Ovary (tissue), 7 donors: ENCODE measurements at regions not wholly inside any gene's neighbourhood (a gene's known extent, or its start where the extent isn't known, plus 50 kb on each side); places are given as distances from the start of the nearest gene placed in this dataset.

Experiments used
- DNase-seq, 5 donors: peaks; one replicate each; pipeline ENCODE4 v3.0.0-alpha.2; 2019 to 2020
- H3K27ac ChIP-seq, 2 donors: fragments of 200-600 bp; one replicate each; pipeline versions ENCODE4 v1.5.1 to v1.8.0; 2019 to 2022
- H3K27me3 ChIP-seq: fragments of 200-600 bp; one replicate; pipeline ENCODE4 v1.8.0; 2022
- H3K36me3 ChIP-seq: fragments of 200-600 bp; sonication (generic); one replicate; pipeline ENCODE4 v1.5.1; 2019
- H3K4me1 ChIP-seq: one replicate; pipeline ENCODE4 v1.8.1; 2013; ENCODE audit warnings: mild to moderate bottlenecking, moderate library complexity; ENCODE audit not compliant: insufficient read depth
- H3K4me3 ChIP-seq: fragments of 200-600 bp; sonication (generic); one replicate; pipeline ENCODE4 v1.5.1; 2017
- H3K9me3 ChIP-seq, 2 donors: fragments of 200-600 bp in 1 of 2; sonication (generic) in 1 of 2; one replicate each; pipeline versions ENCODE4 v1.5.1 to v1.8.1; 2013 to 2019; ENCODE audit warnings: mild to moderate bottlenecking in 1 of 2, moderate library complexity in 1 of 2
- EP300 ChIP-seq: sonication (generic); formaldehyde crosslinking; IDR thresholded peaks from one replicate; pipeline ENCODE4 v1.6.1; 2017; ENCODE audit warnings: antibody characterized with exemption
- POLR2A ChIP-seq: fragments of 450-650 bp; IDR thresholded peaks from one replicate; pipeline ENCODE4 v1.6.1; 2017; ENCODE audit warnings: antibody characterized with exemption, mild to moderate bottlenecking, moderate library complexity
- WGBS, 3 donors: extraction: QIAGEN DNeasy Blood & Tissue Kit in 1 of 3; methylation state at CpG; one replicate each; pipeline versions ENCODE4 v1.1.5 to v1.1.7; 2013 to 2017; 5-methylcytosine and 5-hydroxymethylcytosine counted together
- intact Hi-C, 4 donors: fragments of 100-400 bp; cut with DNase I; formaldehyde crosslinking; loops; one replicate each; pipeline versions ENCODE4 v1.11.0 to v1.15.1; 2022 to 2023
- TF ChIP-seq, protein P1 (sequence below), 3 donors: fragments of 450-650 bp in 2 of 3; fragments of 200-600 bp in 1 of 3; IDR thresholded peaks; one replicate each; pipeline versions ENCODE4 v1.5.1 to v1.8.0; 2016 to 2022; ENCODE audit warnings: antibody characterized with exemption in 3 of 3, mild to moderate bottlenecking in 1 of 3
- donor health status: DM: no; HTN: no; CAD: no; lungs with moderate emphysema.
- donor health status: DM: no; HTN: no; CAD: no.
- donor health status: Bipolar disorder and iron deficiency.
- donor health status: DM: no; HTN: no; CAD: no.
- donor health status: DM: yes; HTN: yes; CAD: no.

DNA sequence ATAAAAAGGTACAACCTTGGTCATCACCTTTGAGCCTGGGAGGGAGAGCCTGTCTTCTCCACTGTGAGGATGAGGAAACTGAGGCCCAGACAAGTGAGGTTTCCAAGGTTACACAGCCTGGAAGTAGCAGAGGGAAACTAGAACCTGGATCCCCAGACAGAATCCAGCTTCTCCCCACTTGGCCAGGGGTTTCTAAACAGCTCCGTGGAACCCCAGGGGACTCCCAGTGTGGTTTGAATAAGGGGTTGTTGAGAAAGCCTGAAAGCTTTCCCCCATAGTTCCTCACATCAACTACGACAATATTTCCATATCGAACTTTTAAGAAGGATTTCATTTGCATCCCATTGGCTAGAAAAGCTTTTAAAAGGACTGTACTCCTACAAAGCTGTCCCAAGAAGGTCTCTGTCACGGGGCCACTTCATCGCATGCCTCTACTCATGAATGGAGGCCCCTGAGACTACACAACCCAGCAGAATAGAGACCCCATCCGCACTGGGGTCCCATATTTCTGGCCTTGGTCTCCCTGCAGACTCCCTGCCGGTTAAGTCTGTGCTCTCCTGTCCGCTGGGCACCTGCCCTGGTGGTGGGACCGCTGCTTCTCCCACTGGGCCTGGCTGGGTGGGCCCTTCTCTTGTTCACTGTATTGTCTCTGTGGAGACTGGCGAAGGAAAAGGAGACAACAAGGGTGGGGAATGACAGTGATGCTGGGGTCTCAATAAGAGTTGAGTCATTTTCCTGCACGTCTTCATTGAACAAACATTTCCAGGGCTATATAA is 178.5 kb downstream of the SMAD6 start:
- H3K9me3 ChIP-seq = no peaks in the 10 kb centered on the region
- H3K36me3 ChIP-seq = no peaks in the 10 kb centered on the region
- intact Hi-C loops = no loop called here
- WGBS, 3 donors = 93 to 96% (median 94%) methylated on average over 11 of the region's 11 CpGs
- peaks cover 5% of the 10 kb centered on the region for H3K4me1 ChIP-seq
- H3K4me3 ChIP-seq = no peak overlapping the region
- H3K27ac ChIP-seq = no peak overlapping the region
- no peaks in the 10 kb centered on the region for H3K27me3 ChIP-seq
- no peak for DNase-seq
- no peak for TF ChIP-seq EP300
- TF ChIP-seq, protein P1, sequence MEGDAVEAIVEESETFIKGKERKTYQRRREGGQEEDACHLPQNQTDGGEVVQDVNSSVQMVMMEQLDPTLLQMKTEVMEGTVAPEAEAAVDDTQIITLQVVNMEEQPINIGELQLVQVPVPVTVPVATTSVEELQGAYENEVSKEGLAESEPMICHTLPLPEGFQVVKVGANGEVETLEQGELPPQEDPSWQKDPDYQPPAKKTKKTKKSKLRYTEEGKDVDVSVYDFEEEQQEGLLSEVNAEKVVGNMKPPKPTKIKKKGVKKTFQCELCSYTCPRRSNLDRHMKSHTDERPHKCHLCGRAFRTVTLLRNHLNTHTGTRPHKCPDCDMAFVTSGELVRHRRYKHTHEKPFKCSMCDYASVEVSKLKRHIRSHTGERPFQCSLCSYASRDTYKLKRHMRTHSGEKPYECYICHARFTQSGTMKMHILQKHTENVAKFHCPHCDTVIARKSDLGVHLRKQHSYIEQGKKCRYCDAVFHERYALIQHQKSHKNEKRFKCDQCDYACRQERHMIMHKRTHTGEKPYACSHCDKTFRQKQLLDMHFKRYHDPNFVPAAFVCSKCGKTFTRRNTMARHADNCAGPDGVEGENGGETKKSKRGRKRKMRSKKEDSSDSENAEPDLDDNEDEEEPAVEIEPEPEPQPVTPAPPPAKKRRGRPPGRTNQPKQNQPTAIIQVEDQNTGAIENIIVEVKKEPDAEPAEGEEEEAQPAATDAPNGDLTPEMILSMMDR (IDR thresholded peaks at IDR 0.05) = no peak
- no peak for TF ChIP-seq POLR2A

DNA sequence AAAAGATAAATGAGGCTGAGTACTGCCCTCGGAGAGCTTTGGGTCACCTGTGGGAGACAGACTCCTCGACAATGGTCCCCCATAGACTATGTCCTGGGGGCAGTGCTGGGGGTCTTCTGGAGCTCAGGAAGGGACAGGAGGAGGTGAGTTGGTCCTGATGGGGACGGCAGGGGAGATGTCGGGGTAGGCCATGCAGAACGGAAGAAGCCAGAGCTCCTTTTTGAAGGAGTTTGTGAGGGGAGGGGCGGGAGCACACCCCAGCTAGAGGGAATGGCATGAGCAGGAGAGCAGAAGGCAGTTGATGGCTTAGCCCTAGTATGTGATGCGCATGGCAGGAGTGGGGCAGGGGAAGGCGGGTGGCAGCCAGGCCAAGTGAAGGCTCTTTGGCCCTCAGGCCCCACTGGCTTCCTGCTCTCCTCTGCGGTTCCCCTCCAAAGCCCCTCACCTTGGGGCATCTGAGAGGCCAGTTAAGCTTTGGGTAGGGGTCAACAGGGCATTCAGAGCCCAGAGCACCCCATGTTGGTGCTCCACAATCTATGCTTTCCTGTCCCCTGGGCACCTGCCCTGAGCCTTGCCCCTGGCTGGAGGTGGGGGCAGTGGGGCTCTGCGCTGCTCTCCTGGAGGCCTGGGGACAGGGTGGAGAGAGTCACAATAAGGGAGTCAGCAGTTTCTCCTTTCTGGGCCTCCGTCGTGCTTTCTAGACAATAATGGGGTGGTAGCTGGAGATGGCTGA is 179.3 kb downstream of the SMAD6 start:
- H3K27ac ChIP-seq = no peak overlapping the region
- 93 to 98% (median 96%) methylated on average over 12 of the region's 12 CpGs for WGBS, 3 donors
- no peaks in the 10 kb centered on the region for H3K36me3 ChIP-seq
- H3K27me3 ChIP-seq = no peaks in the 10 kb centered on the region
- no peaks in the 10 kb centered on the region for H3K9me3 ChIP-seq
- TF ChIP-seq POLR2A (no peak), EP300 (no peak)
- TF ChIP-seq, protein P1 (IDR thresholded peaks at IDR 0.05) = no peak
- H3K4me1 ChIP-seq = peaks cover 5% of the 10 kb centered on the region
- H3K4me3 ChIP-seq = no peak overlapping the region
- DNase-seq = no peak
- intact Hi-C loops = no loop called here

DNA sequence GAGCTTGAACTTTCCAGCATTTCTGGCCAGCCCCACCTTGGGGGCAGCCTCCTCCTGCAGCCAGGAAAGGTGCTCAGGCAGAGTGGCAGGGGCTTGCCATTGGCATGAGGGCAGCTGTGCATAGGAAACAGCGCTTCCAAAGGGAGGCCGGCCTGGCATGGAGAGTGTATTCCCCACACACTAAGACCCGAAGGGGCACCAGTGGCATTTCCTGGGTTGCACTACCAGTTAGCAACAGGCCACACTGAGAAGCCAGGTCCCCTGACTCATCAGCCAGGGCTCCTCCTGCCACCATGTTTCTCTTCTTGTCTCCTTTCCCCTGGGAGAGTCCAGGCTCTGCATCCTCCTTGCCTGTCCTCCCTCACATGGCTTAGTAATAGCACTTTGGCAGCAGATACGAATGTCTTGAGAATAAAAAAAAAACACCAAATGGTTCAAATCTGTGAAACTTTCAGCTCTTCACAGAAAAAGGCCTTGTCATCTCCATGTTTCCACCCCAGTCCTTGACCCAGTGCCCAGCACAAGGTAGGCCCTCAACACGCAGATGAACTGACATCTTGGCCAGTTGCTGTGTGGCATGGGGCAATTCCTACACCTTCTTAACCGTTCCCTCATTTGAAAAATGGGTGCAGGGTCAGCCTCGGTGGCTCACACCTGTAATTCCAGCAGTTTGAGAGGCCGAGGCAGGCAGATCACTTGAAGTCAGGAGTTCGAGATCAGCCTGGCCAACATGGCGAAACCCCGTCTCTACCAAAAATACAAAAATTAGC is 180.4 kb downstream of the SMAD6 start:
- no peak for DNase-seq
- H3K4me1 ChIP-seq = peaks cover 5% of the 10 kb centered on the region
- H3K36me3 ChIP-seq = no peaks in the 10 kb centered on the region
- H3K9me3 ChIP-seq = no peaks in the 10 kb centered on the region
- TF ChIP-seq, protein P1 (IDR thresholded peaks at IDR 0.05) = no peak
- TF ChIP-seq POLR2A (no peak), EP300 (no peak)
- intact Hi-C loops = no loop called here
- WGBS, 3 donors = 62 to 73% (median 68%) methylated on average over 11 of the region's 11 CpGs
- H3K27me3 ChIP-seq = no peaks in the 10 kb centered on the region
- H3K4me3 ChIP-seq = no peak overlapping the region
- no peak overlapping the region for H3K27ac ChIP-seq

DNA sequence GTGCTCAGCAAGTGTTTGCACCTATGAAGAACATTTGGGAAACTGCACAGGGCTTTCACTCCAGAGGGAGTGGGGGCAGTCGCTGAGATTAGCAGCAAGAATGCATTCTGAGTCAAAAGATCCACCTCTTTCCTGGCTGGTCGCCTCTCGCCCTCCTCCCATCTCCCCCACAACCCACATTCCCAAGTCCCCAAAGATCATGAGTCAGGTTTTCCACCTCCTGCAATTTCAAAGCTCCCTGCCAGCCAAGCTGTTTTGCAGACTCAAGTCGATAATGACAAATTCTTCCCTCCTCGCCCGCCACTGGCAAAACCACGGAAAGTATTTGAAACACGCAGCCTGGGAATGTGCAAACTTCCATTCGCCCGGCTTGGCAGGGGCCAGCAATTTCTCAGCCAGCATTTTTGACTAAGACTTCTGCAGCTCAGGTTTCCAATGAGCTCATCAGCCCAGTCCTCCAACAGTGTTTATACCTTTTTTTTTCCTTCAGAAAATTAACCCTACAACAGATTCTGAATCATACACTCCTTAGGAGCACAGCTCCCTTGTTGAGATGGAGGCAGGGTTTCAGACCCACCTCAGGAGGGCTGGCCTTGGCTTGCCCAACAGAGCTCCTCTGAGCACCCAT is 181.4 kb downstream of the SMAD6 start:
- Histone ChIP-seq H3K9me3 (no peaks in the 10 kb centered on the region), H3K27me3 (no peaks in the 10 kb centered on the region), H3K27ac (peak overlapping the region in 1 of 2 donors; percentile 50), H3K4me3 (no peak overlapping the region), H3K4me1 (peaks cover 5% of the 10 kb centered on the region), H3K36me3 (no peaks in the 10 kb centered on the region)
- DNase-seq = peak; percentile 84 to 92 (median 89)
- intact Hi-C loops = no loop called here
- TF ChIP-seq POLR2A (no peak), EP300 (peak; percentile 78)
- WGBS, 3 donors = 0 to 1% (median 0%) methylated on average over 10 of the region's 10 CpGs
